Erythroblast (primary cell): ENCODE measurements at regions not wholly inside any gene's neighbourhood (a gene's known extent, or its start where the extent isn't known, plus 50 kb on each side); places are given as distances from the start of the nearest gene placed in this dataset.

Experiments
- GATA1 ChIP-seq: IDR thresholded peaks from 2 replicates; pipeline ENCODE4 v1.6.1; 2011; ENCODE audit warnings: low read depth, mild to moderate bottlenecking, control low read depth, low read length, moderate library complexity
- POLR2A ChIP-seq: IDR thresholded peaks from 2 replicates; pipeline ENCODE4 v1.6.1; 2011; ENCODE audit warnings: mild to moderate bottlenecking, low read length

- TF ChIP-seq POLR2A: no peak
- TF ChIP-seq GATA1: no peak
These were observed 64.1 kb upstream of the TMEM45B start for GRCh38 chr11:129751511-129751910.
